ENCODE measurements at regions not wholly inside any gene's neighbourhood (a gene's known extent, or its start where the extent isn't known, plus 50 kb on each side); places are given as distances from the start of the nearest gene placed in this dataset.
"Not testable (repeated sequence)": the region's sequence is repeated elsewhere in the genome, so short reads cannot be mapped to it uniquely, and the experiment has no call there.

- DNase-seq: no peak
Observed at GRCh38 chr7:4319280-4319679, 362.8 kb upstream of the FOXK1 start.

- no peak for DNase-seq
Observed at GRCh38 chr7:4325732-4326131, 356.4 kb upstream of the FOXK1 start.

- no peak for DNase-seq
Observed at GRCh38 chr7:4331711-4332110, 350.4 kb upstream of the FOXK1 start.

GRCh38 chr7:4338556-4338955 is 343.5 kb upstream of the FOXK1 start:
- DNase-seq: no peak

GRCh38 chr7:4343272-4344247 is 338.5 kb upstream of the FOXK1 start:
- no peak for DNase-seq

- no peak for DNase-seq
Observed at GRCh38 chr7:4345004-4345403, 337.1 kb upstream of the FOXK1 start.

GRCh38 chr7:4352069-4352468 is 330.0 kb upstream of the FOXK1 start:
- no peak for DNase-seq

GRCh38 chr7:4361774-4362173 is 320.3 kb upstream of the FOXK1 start:
- DNase-seq: no peak

GRCh38 chr7:4383584-4383983 is 298.5 kb upstream of the FOXK1 start:
- DNase-seq: no peak

GRCh38 chr7:4386190-4386589 is 295.9 kb upstream of the FOXK1 start:
- no peak for DNase-seq

GRCh38 chr7:4391103-4391502 is 291.0 kb upstream of the FOXK1 start:
- DNase-seq: not testable (repeated sequence)

GRCh38 chr7:4394736-4395135 is 287.4 kb upstream of the FOXK1 start:
- DNase-seq: no peak

- DNase-seq: no peak
Observed at GRCh38 chr7:4399121-4399520, 283.0 kb upstream of the FOXK1 start.

GRCh38 chr7:4399596-4399995 is 282.5 kb upstream of the FOXK1 start:
- no peak for DNase-seq

- no peak for DNase-seq
Observed at GRCh38 chr7:4406288-4407058, 275.6 kb upstream of the FOXK1 start.

GRCh38 chr7:4409946-4410345 is 272.1 kb upstream of the FOXK1 start:
- no peak for DNase-seq

- no peak for DNase-seq
Observed at GRCh38 chr7:4416396-4417056, 265.6 kb upstream of the FOXK1 start.

GRCh38 chr7:4428526-4428925 is 253.6 kb upstream of the FOXK1 start:
- DNase-seq: no peak

- DNase-seq: no peak
Observed at GRCh38 chr7:4430227-4430626, 251.9 kb upstream of the FOXK1 start.

GRCh38 chr7:4434306-4434705 is 247.8 kb upstream of the FOXK1 start:
- no peak for DNase-seq

GRCh38 chr7:4436361-4436895 is 245.7 kb upstream of the FOXK1 start:
- no peak for DNase-seq

GRCh38 chr7:4436936-4437335 is 245.2 kb upstream of the FOXK1 start:
- DNase-seq: no peak

GRCh38 chr7:4437916-4438315 is 244.2 kb upstream of the FOXK1 start:
- no peak for DNase-seq
